ENCODE measurements at regions not wholly inside any gene's neighbourhood (a gene's known extent, or its start where the extent isn't known, plus 50 kb on each side); places are given as distances from the start of the nearest gene placed in this dataset.

- TF ChIP-seq, protein P1, sequence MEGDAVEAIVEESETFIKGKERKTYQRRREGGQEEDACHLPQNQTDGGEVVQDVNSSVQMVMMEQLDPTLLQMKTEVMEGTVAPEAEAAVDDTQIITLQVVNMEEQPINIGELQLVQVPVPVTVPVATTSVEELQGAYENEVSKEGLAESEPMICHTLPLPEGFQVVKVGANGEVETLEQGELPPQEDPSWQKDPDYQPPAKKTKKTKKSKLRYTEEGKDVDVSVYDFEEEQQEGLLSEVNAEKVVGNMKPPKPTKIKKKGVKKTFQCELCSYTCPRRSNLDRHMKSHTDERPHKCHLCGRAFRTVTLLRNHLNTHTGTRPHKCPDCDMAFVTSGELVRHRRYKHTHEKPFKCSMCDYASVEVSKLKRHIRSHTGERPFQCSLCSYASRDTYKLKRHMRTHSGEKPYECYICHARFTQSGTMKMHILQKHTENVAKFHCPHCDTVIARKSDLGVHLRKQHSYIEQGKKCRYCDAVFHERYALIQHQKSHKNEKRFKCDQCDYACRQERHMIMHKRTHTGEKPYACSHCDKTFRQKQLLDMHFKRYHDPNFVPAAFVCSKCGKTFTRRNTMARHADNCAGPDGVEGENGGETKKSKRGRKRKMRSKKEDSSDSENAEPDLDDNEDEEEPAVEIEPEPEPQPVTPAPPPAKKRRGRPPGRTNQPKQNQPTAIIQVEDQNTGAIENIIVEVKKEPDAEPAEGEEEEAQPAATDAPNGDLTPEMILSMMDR (IDR thresholded peaks at IDR 0.05; ENCODE audit: low read length) = no peak
- no peak for TF ChIP-seq EZH2 (IDR thresholded peaks at IDR 0.05; ENCODE audit: borderline replicate concordance, low read length)
Measured at GRCh38 chr9:97790542-97790941, 62.5 kb upstream of the FOXE1 start.
